HG02973 (cell line): ENCODE measurements at regions not wholly inside any gene's neighbourhood (a gene's known extent, or its start where the extent isn't known, plus 50 kb on each side); places are given as distances from the start of the nearest gene placed in this dataset.

Source experiments
- ATAC-seq: cut with Tn5 transposase; IDR thresholded peaks from one replicate; pipeline ENCODE4 v1.9.1; 2021; ENCODE audit warnings: moderate library complexity; ENCODE audit not compliant: unreplicated experiment

DNA sequence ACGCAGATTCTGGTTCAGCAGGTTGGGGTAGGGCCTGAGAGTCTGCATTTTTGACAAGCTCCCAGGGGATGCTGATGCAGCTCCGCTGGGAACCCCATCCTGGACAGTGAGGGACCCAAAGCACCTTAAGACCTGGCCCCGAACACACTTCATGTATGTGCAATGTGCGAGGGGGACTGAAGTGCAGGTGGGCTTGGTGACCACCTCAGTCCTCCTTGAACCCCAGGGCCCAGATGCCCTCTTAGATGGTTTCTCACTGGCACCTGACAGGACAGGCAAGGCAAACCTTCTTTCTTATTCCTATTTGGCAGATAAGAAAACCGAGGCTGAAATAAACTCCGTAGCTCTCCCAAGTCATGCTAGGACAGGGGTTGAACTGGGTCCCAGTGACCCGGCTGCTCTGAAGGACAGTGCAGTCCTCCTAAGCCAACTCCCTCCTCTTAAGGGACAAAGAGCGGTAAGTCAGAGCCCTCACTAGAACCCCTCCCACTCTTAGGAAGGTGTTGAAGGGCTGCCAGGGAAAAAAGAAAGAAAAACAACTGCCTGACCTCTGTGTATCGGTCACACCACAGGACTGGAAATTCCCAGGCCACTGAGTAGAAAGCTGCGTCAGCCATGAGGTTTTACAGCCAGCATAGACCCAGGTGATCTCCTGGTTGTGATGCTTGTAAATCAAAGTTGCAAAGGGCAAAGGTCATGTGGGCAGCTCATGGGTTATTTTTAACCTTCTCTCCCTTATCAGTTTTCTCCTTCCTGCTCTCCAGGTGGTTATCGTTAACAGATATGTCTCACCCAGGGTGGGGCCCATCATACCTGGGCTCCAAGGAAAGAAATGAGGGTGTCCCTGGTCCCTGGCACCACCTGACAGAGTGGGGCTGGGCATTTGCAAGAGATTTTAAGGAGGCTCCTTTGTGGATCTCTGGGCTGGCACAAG is 90.9 kb upstream of the SMNDC1 start:
- peak; percentile 82 for ATAC-seq

GRCh38 chr10:110396284-110396651 is 91.5 kb upstream of the SMNDC1 start:
- no peak for ATAC-seq

- no peak for ATAC-seq
Measured at GRCh38 chr10:110397856-110398255, 93.1 kb upstream of the SMNDC1 start.

- ATAC-seq, result no peak
Measured at GRCh38 chr10:110398419-110399105, 93.8 kb upstream of the SMNDC1 start.

DNA sequence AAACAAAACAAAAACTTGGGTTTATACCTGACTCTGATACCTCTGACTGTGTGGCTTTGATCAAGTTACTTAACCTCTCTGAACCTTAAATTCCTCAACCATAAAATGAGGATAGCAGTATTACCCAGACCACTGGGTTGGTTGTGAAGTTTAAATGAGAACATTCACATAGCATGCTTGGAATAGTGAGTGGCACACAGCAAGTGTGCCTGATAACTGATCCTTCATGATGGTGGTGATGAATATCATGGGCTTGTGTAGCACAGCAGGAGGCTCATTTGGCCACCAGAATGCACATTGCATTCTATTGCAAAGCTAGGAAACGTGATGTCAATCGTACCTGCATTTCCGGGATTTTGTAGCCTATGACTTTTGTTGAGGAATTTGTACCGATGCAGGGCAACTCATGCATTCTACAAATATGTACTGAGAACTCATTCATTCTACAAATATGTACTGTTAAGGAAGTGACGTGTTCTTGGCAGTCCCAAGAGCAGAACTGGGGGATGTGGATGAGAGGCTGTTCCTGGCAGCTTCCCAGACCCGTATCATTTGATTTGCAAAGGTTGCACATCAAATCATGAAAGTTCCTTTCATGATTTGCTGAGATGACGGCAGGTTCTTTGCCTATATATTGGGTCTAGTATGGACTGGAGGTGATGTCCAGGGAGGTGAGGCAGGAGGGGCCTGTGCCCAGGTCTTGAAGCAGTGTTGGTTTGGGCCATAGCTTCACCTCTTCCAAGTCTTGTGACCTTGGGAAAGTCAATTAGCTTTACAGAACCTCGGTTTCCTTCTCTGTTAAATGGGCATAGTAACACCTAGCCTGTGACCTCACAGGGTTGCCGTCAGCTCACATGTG is 94.6 kb upstream of the SMNDC1 start:
- ATAC-seq, result no peak

GRCh38 chr10:110399965-110400933 is 95.5 kb upstream of the SMNDC1 start:
- ATAC-seq, result no peak

GRCh38 chr10:110401401-110402076 is 96.2 kb upstream of the DUSP5 start:
- no peak for ATAC-seq

- ATAC-seq, result no peak
Measured at GRCh38 chr10:110402077-110402416, 95.7 kb upstream of the DUSP5 start.

- no peak for ATAC-seq
Measured at GRCh38 chr10:110403593-110403992, 94.1 kb upstream of the DUSP5 start.

- no peak for ATAC-seq
Measured at GRCh38 chr10:110404413-110404812, 93.3 kb upstream of the DUSP5 start.

DNA sequence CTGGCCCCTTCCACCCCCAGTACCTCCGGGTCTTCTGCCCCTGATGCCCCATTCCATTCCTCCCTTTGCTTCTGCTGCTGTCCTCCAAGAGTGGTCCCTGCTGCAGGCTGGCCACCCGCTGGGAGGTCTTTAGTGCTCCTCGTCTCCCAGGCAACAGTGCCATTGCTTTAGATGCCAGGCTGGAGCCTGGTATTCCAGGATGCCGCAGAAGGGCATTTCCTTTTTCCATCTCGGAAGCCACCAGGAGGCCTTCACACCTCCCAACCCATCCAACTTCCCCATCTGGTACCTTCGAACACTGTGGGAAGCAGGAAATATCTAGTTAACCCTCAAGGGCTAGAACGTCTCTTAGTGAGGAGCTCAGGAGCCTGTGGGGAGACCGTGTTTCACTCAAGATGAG is 92.9 kb upstream of the DUSP5 start:
- no peak for ATAC-seq

GRCh38 chr10:110405380-110405779 is 92.3 kb upstream of the DUSP5 start:
- no peak for ATAC-seq

GRCh38 chr10:110407301-110408170 is 90.2 kb upstream of the DUSP5 start:
- no peak for ATAC-seq

- ATAC-seq, result no peak
Measured at GRCh38 chr10:110408203-110408871, 89.4 kb upstream of the DUSP5 start.

DNA sequence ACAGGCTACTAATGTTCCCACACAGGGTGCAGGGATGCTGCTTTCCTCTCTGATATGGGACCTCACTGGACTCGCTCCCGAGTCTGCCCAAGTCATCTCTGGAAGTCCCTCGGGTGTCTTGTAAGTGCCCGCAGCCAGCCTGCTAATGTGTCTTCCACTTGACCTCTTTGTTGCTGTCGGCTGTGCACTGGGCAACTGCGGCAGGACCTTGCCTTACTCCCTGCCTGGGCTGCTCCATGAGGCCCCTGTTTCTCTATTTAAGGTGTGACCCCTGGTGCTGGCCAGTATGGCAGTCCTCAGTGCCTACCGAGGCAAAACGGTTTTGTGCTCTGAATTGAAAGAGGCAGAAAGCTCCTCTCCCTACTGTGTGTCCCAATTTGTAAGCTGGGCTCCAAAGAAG is 88.8 kb upstream of the DUSP5 start:
- ATAC-seq, result no peak

GRCh38 chr10:110409488-110409887 is 88.2 kb upstream of the DUSP5 start:
- no peak for ATAC-seq

GRCh38 chr10:110409926-110410325 is 87.8 kb upstream of the DUSP5 start:
- no peak for ATAC-seq

GRCh38 chr10:110410329-110411046 is 87.2 kb upstream of the DUSP5 start:
- ATAC-seq, result no peak
